ENCODE measurements at regions not wholly inside any gene's neighbourhood (a gene's known extent, or its start where the extent isn't known, plus 50 kb on each side); places are given as distances from the start of the nearest gene placed in this dataset.

GRCh38 chr1:175894581-175894980 lies 151.2 kb upstream of the TNR start:
- peaks cover 0 to 3% (median 0%) of the 10 kb centered on the region in 7 donors for H3K9me3 Mint-ChIP-seq
- H3K4me1 ChIP-seq (ENCODE audit: control insufficient read depth, insufficient read depth, low read length, poor library complexity, severe bottlenecking), result no peaks in the 10 kb centered on the region
- H3K4me3 Mint-ChIP-seq, result no peak overlapping the region
- H3K27me3 ChIP-seq (ENCODE audit: control insufficient read depth, insufficient read depth, low read length), result no peaks in the 10 kb centered on the region
- H3K27me3 Mint-ChIP-seq, result no peaks in the 10 kb centered on the region
- no peaks in the 10 kb centered on the region for H3K36me3 ChIP-seq (ENCODE audit: control insufficient read depth, insufficient read depth, low read length)
- no peak for DNase-seq
- H3K4me3 ChIP-seq (ENCODE audit: low read depth, low read length), result no peak overlapping the region
- ATAC-seq (ENCODE audit: low read depth in 2 of 2), result no peak
- peak overlapping the region in 1 of 3 donors; percentile 87 for H3K27ac Mint-ChIP-seq
- no peaks in the 10 kb centered on the region for H3K4me1 Mint-ChIP-seq
- no peaks in the 10 kb centered on the region for H3K36me3 Mint-ChIP-seq
- H3K9me3 ChIP-seq (ENCODE audit: control insufficient read depth in 2 of 2, low read length in 2 of 2), result no peaks in the 10 kb centered on the region
- H3K27ac ChIP-seq (ENCODE audit: insufficient read depth, low read length, poor library complexity, severe bottlenecking), result no peak overlapping the region

- no peak for ATAC-seq (ENCODE audit: low read depth in 2 of 2)
- no peak overlapping the region for H3K27ac Mint-ChIP-seq
Measured at GRCh38 chr1:175893192-175893591, 149.8 kb upstream of the TNR start.

GRCh38 chr1:175892686-175893085 lies 149.3 kb upstream of the TNR start:
- Histone ChIP-seq H3K9me3 (ENCODE audit: control insufficient read depth in 2 of 2, low read length in 2 of 2) (no peaks in the 10 kb centered on the region), H3K27ac (ENCODE audit: insufficient read depth, low read length, poor library complexity, severe bottlenecking) (no peak overlapping the region), H3K36me3 (ENCODE audit: control insufficient read depth, insufficient read depth, low read length) (no peaks in the 10 kb centered on the region), H3K4me3 (ENCODE audit: low read depth, low read length) (no peak overlapping the region), H3K27me3 (ENCODE audit: control insufficient read depth, insufficient read depth, low read length) (no peaks in the 10 kb centered on the region), H3K4me1 (ENCODE audit: control insufficient read depth, insufficient read depth, low read length, poor library complexity, severe bottlenecking) (no peaks in the 10 kb centered on the region)
- H3K27ac Mint-ChIP-seq, result no peak overlapping the region
- H3K4me3 Mint-ChIP-seq, result no peak overlapping the region
- peaks cover 0 to 3% (median 0%) of the 10 kb centered on the region in 7 donors for H3K9me3 Mint-ChIP-seq
- DNase-seq (no peak), ATAC-seq (ENCODE audit: low read depth in 2 of 2) (no peak)
- H3K36me3 Mint-ChIP-seq, result no peaks in the 10 kb centered on the region
- H3K4me1 Mint-ChIP-seq, result no peaks in the 10 kb centered on the region
- no peaks in the 10 kb centered on the region for H3K27me3 Mint-ChIP-seq

More at GRCh38 chr1:175893192-175893591, 149.8 kb upstream of the TNR start:
- H3K36me3 Mint-ChIP-seq, result no peaks in the 10 kb centered on the region
- H3K4me1 Mint-ChIP-seq, result no peaks in the 10 kb centered on the region
- H3K4me3 Mint-ChIP-seq, result no peak overlapping the region
- no peaks in the 10 kb centered on the region for H3K9me3 ChIP-seq (ENCODE audit: control insufficient read depth in 2 of 2, low read length in 2 of 2)
- no peak overlapping the region for H3K4me3 ChIP-seq (ENCODE audit: low read depth, low read length)
- no peaks in the 10 kb centered on the region for H3K27me3 ChIP-seq (ENCODE audit: control insufficient read depth, insufficient read depth, low read length)
- peak in 1 of 3 donors; percentile 28 for DNase-seq
- no peak overlapping the region for H3K27ac ChIP-seq (ENCODE audit: insufficient read depth, low read length, poor library complexity, severe bottlenecking)
- H3K36me3 ChIP-seq (ENCODE audit: control insufficient read depth, insufficient read depth, low read length), result no peaks in the 10 kb centered on the region
- H3K9me3 Mint-ChIP-seq, result peaks cover 0 to 3% (median 0%) of the 10 kb centered on the region in 7 donors
- no peaks in the 10 kb centered on the region for H3K4me1 ChIP-seq (ENCODE audit: control insufficient read depth, insufficient read depth, low read length, poor library complexity, severe bottlenecking)
- no peaks in the 10 kb centered on the region for H3K27me3 Mint-ChIP-seq

GRCh38 chr1:175891783-175892309 lies 148.5 kb upstream of the TNR start:
- Mint-ChIP-seq H3K27me3 (no peaks in the 10 kb centered on the region), H3K27ac (no peak overlapping the region), H3K36me3 (no peaks in the 10 kb centered on the region), H3K4me1 (no peaks in the 10 kb centered on the region), H3K4me3 (no peak overlapping the region), H3K9me3 (peaks cover 0 to 3% (median 0%) of the 10 kb centered on the region in 7 donors)
- H3K36me3 ChIP-seq (ENCODE audit: control insufficient read depth, insufficient read depth, low read length), result no peaks in the 10 kb centered on the region
- no peak overlapping the region for H3K4me3 ChIP-seq (ENCODE audit: low read depth, low read length)
- H3K27me3 ChIP-seq (ENCODE audit: control insufficient read depth, insufficient read depth, low read length), result no peaks in the 10 kb centered on the region
- no peak for ATAC-seq (ENCODE audit: low read depth in 2 of 2)
- H3K27ac ChIP-seq (ENCODE audit: insufficient read depth, low read length, poor library complexity, severe bottlenecking), result no peak overlapping the region
- H3K9me3 ChIP-seq (ENCODE audit: control insufficient read depth in 2 of 2, low read length in 2 of 2), result no peaks in the 10 kb centered on the region
- no peak for DNase-seq
- H3K4me1 ChIP-seq (ENCODE audit: control insufficient read depth, insufficient read depth, low read length, poor library complexity, severe bottlenecking), result no peaks in the 10 kb centered on the region

GRCh38 chr1:175890958-175891357 lies 147.6 kb upstream of the TNR start:
- Mint-ChIP-seq H3K4me1 (no peaks in the 10 kb centered on the region), H3K27me3 (no peaks in the 10 kb centered on the region), H3K9me3 (peaks cover 0 to 3% (median 0%) of the 10 kb centered on the region in 7 donors), H3K27ac (no peak overlapping the region), H3K4me3 (no peak overlapping the region), H3K36me3 (no peaks in the 10 kb centered on the region)
- H3K27me3 ChIP-seq (ENCODE audit: control insufficient read depth, insufficient read depth, low read length), result no peaks in the 10 kb centered on the region
- no peak for DNase-seq
- H3K4me3 ChIP-seq (ENCODE audit: low read depth, low read length), result no peak overlapping the region
- no peak for ATAC-seq (ENCODE audit: low read depth in 2 of 2)
- H3K4me1 ChIP-seq (ENCODE audit: control insufficient read depth, insufficient read depth, low read length, poor library complexity, severe bottlenecking), result no peaks in the 10 kb centered on the region
- no peaks in the 10 kb centered on the region for H3K9me3 ChIP-seq (ENCODE audit: control insufficient read depth in 2 of 2, low read length in 2 of 2)
- no peaks in the 10 kb centered on the region for H3K36me3 ChIP-seq (ENCODE audit: control insufficient read depth, insufficient read depth, low read length)
- no peak overlapping the region for H3K27ac ChIP-seq (ENCODE audit: insufficient read depth, low read length, poor library complexity, severe bottlenecking)

- Mint-ChIP-seq H3K27me3 (peaks cover 2% of the 10 kb centered on the region), H3K9me3 (no peaks in the 10 kb centered on the region), H3K4me1 (no peaks in the 10 kb centered on the region), H3K36me3 (no peaks in the 10 kb centered on the region), H3K27ac (no peak overlapping the region), H3K4me3 (no peak overlapping the region)
- no peak overlapping the region for H3K4me3 ChIP-seq (ENCODE audit: low read depth, low read length)
- H3K27ac ChIP-seq (ENCODE audit: insufficient read depth, low read length, poor library complexity, severe bottlenecking), result no peak overlapping the region
- ATAC-seq (ENCODE audit: low read depth in 2 of 2) (no peak), DNase-seq (no peak)
- no peaks in the 10 kb centered on the region for H3K36me3 ChIP-seq (ENCODE audit: control insufficient read depth, insufficient read depth, low read length)
- H3K27me3 ChIP-seq (ENCODE audit: control insufficient read depth, insufficient read depth, low read length), result no peaks in the 10 kb centered on the region
- H3K4me1 ChIP-seq (ENCODE audit: control insufficient read depth, insufficient read depth, low read length, poor library complexity, severe bottlenecking), result no peaks in the 10 kb centered on the region
- no peaks in the 10 kb centered on the region for H3K9me3 ChIP-seq (ENCODE audit: control insufficient read depth in 2 of 2, low read length in 2 of 2)
Measured at GRCh38 chr1:175889848-175890247, 146.5 kb upstream of the TNR start.

- Mint-ChIP-seq H3K9me3 (no peaks in the 10 kb centered on the region), H3K4me1 (no peaks in the 10 kb centered on the region), H3K4me3 (no peak overlapping the region), H3K36me3 (no peaks in the 10 kb centered on the region), H3K27me3 (peaks cover 4% of the 10 kb centered on the region), H3K27ac (no peak overlapping the region)
- H3K4me3 ChIP-seq (ENCODE audit: low read depth, low read length), result no peak overlapping the region
- no peaks in the 10 kb centered on the region for H3K9me3 ChIP-seq (ENCODE audit: control insufficient read depth in 2 of 2, low read length in 2 of 2)
- H3K36me3 ChIP-seq (ENCODE audit: control insufficient read depth, insufficient read depth, low read length), result no peaks in the 10 kb centered on the region
- no peaks in the 10 kb centered on the region for H3K4me1 ChIP-seq (ENCODE audit: control insufficient read depth, insufficient read depth, low read length, poor library complexity, severe bottlenecking)
- H3K27me3 ChIP-seq (ENCODE audit: control insufficient read depth, insufficient read depth, low read length), result no peaks in the 10 kb centered on the region
- DNase-seq (no peak), ATAC-seq (ENCODE audit: low read depth in 2 of 2) (no peak)
- no peak overlapping the region for H3K27ac ChIP-seq (ENCODE audit: insufficient read depth, low read length, poor library complexity, severe bottlenecking)
Measured at GRCh38 chr1:175888996-175889395, 145.6 kb upstream of the TNR start.

- H3K4me3 Mint-ChIP-seq, result no peak overlapping the region
- no peaks in the 10 kb centered on the region for H3K4me1 Mint-ChIP-seq
- peak in 1 of 3 donors; percentile 12 for DNase-seq
- H3K27ac ChIP-seq (ENCODE audit: insufficient read depth, low read length, poor library complexity, severe bottlenecking), result no peak overlapping the region
- H3K27me3 Mint-ChIP-seq, result peaks cover 4% of the 10 kb centered on the region
- H3K4me3 ChIP-seq (ENCODE audit: low read depth, low read length), result no peak overlapping the region
- H3K36me3 Mint-ChIP-seq, result no peaks in the 10 kb centered on the region
- H3K27me3 ChIP-seq (ENCODE audit: control insufficient read depth, insufficient read depth, low read length), result no peaks in the 10 kb centered on the region
- H3K4me1 ChIP-seq (ENCODE audit: control insufficient read depth, insufficient read depth, low read length, poor library complexity, severe bottlenecking), result no peaks in the 10 kb centered on the region
- no peak overlapping the region for H3K27ac Mint-ChIP-seq
- no peaks in the 10 kb centered on the region for H3K36me3 ChIP-seq (ENCODE audit: control insufficient read depth, insufficient read depth, low read length)
- no peaks in the 10 kb centered on the region for H3K9me3 Mint-ChIP-seq
- H3K9me3 ChIP-seq (ENCODE audit: control insufficient read depth in 2 of 2, low read length in 2 of 2), result no peaks in the 10 kb centered on the region
- ATAC-seq (ENCODE audit: low read depth in 2 of 2), result peak in 1 of 2 donors; percentile 21
Measured at GRCh38 chr1:175887981-175888428, 144.6 kb upstream of the TNR start.

Measured in CD4-positive, CD25-positive, alpha-beta regulatory T cell (primary cell).